Thyroid gland (tissue), 4 donors: ENCODE measurements at regions not wholly inside any gene's neighbourhood (a gene's known extent, or its start where the extent isn't known, plus 50 kb on each side); places are given as distances from the start of the nearest gene placed in this dataset.

Experiments used
- CTCF ChIP-seq, 6 experiments: fragments of 200-600 bp in 3 of 6; fragments of 450-650 bp in 3 of 6; sonication (generic) in 3 of 6; IDR thresholded peaks; one replicate each; pipeline ENCODE4 v1.5.1; 2016 to 2019; ENCODE audit warnings: antibody characterized with exemption in 6 of 6, mild to moderate bottlenecking in 2 of 6, inconsistent platforms in 1 of 6, moderate library complexity in 1 of 6
- POLR2A ChIP-seq, 2 donors: fragments of 450-650 bp; IDR thresholded peaks; one replicate each; pipeline ENCODE4 v1.6.1; 2017; ENCODE audit warnings: antibody characterized with exemption in 2 of 2, mild to moderate bottlenecking in 2 of 2, moderate library complexity in 1 of 2

GRCh38 chr20:4454111-4454510 lies 205.0 kb upstream of the ADRA1D start:
- TF ChIP-seq POLR2A (IDR thresholded peaks at IDR 0.05) (no peak), CTCF (IDR thresholded peaks at IDR 0.05) (no peak)
